ENCODE measurements at regions not wholly inside any gene's neighbourhood (a gene's known extent, or its start where the extent isn't known, plus 50 kb on each side); places are given as distances from the start of the nearest gene placed in this dataset.
"Not testable (repeated sequence)": the region's sequence is repeated elsewhere in the genome, so short reads cannot be mapped to it uniquely, and the experiment has no call there.

DNA sequence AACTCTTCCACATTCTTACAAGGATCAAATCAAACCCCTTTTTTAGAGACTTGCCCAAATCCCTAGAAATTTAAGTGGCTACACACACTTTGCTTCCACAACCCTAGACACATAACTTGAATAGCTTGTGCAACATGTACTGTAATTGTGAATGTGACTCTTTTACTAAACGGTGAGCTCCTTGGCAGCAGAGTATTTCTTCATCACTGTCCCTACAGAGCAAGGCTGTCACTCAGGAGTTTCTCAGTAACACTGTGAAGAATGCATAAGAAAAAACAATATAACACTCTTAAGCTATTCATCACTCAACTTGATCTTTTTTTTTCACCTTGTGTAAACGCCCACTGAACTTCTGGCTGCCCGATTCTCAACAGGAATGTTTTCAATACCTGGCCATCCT, 53.8 kb upstream of the ADAMTS18 start:
- no peak for DNase-seq (ENCODE audit: low spot score)

DNA sequence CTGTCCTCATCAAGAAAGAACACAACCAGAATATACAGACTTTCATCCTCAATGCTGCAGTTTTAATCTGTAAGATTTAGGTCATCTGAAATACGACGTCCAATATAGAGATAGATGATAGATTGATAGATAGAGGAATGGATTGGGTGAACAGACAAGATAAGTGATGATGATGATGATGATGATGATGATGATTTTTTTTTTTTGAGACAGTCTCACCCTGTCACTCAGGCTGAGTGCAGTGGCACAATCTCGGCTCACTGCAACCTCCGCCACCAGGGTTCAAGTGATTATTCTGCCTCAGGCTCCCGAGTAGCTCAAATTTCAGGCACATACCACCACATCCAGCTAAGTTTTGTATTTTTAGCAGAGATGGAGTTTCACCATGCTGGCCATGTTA, 56.3 kb upstream of the ADAMTS18 start:
- no peak for DNase-seq (ENCODE audit: low spot score)

DNA sequence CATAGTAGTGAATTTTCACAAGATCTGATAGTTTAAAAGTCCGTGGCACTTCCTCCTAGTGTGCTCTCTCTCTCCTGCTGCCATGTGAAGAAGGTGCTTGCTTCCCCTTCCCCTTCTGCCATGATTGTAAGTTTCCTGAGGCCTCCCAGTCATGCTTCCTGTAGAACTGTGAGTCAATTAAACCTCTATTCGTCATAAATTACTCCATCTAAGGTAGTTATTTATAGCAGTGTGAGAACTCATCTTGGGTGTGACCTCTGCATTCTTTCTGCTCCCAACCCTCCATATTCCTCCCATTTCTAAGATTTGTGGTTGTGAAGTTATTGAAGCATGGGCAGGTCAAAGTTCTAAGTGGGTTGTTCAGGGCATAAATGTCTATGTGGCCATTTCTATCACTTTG, 62.1 kb upstream of the ADAMTS18 start:
- no peak for DNase-seq (ENCODE audit: low spot score)

GRCh38 chr16:77499373-77500285, 64.8 kb upstream of the ADAMTS18 start:
- peak; percentile 47 for DNase-seq (ENCODE audit: low spot score)

DNA sequence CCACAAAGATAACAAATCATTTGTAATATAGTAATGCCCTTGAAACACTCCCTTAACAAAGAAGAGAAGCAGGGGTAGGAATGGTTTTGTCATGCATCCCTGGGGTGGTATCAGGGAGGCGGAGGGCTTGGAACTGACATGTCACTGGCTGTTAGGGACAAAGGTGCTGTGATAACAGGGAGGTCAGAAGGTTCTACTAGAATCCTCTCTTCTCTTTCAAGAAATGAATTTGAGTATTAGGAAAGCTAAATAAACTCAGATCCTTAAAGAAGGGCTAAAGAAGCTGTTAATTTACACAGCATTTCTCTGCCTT, 65.4 kb upstream of the ADAMTS18 start:
- no peak for DNase-seq (ENCODE audit: low spot score)

- no peak for DNase-seq (ENCODE audit: low spot score)
Observed at GRCh38 chr16:77500934-77501664, 66.3 kb upstream of the ADAMTS18 start.

DNA sequence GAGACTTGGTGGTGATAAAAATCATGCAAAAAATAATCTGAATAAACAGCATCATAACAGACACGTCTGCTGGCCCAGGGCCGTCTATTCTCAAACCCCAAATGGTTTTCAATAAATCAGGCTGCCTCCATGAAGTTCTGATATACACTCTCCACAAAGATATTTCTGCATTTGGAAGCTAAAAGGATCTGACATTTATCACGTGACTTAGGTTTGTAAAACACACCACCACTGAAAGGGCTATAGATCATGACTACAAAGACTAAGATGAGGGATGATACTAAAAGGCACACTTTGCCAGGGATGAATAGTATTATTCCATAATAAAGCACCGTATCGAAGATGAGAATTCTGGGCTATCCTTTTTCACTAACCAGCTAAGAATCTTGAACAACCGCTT, 67.6 kb upstream of the ADAMTS18 start:
- no peak for DNase-seq (ENCODE audit: low spot score)

- not testable (repeated sequence) for DNase-seq (ENCODE audit: low spot score)
Observed at GRCh38 chr16:77506492-77506891, 71.7 kb upstream of the ADAMTS18 start.

GRCh38 chr16:77509051-77509450, 74.2 kb upstream of the ADAMTS18 start:
- DNase-seq (ENCODE audit: low spot score) = no peak

DNA sequence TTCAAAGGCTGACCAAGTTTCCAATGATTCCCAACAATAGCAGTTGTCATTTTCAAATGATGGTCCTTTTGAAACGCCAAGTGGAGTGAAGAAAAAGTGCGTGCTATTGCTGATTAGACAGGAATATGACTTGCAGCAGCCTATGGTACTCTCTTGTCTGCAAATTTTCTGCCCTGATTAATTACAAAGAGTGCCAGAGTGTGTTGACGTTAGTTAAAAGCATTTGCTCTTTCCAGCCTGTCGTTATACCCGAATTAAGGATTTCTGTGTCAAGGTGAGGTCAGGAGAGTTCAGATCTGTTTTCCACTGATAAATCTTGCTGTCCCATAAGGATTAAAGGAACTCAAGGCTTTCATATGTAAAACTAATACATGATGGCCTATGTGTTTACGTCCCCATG, 75.0 kb upstream of the ADAMTS18 start:
- DNase-seq (ENCODE audit: low spot score) = no peak

GRCh38 chr16:77511053-77511452, 76.2 kb upstream of the ADAMTS18 start:
- no peak for DNase-seq (ENCODE audit: low spot score)

GRCh38 chr16:77514500-77515220, 79.8 kb upstream of the ADAMTS18 start:
- DNase-seq (ENCODE audit: low spot score) = no peak

GRCh38 chr16:77525226-77525625, 90.4 kb upstream of the ADAMTS18 start:
- DNase-seq (ENCODE audit: low spot score) = not testable (repeated sequence)

GRCh38 chr16:77531752-77532151, 96.9 kb upstream of the ADAMTS18 start:
- DNase-seq (ENCODE audit: low spot score) = no peak

DNA sequence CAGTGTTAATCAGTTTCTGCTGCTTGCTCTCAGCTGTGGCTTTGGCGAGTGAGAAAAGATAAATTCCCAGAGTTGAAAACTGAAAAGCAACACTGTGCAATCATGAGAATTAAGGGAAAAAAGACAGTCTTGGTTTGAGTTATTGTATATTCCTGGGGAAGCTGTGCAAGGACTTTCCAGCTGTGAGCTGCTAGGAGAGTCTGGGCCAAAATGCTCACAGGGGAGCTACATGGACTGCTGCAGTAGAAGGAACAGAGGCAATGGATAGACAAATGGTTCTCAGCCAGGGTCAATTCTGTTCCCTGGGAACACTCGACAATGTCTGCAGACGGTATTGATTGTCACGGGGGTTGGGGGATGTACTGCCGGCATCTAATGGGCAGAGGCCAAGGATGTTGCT, 102.0 kb upstream of the ADAMTS18 start:
- DNase-seq (ENCODE audit: low spot score) = no peak

- no peak for DNase-seq (ENCODE audit: low spot score)
Observed at GRCh38 chr16:77539421-77540034, 104.7 kb upstream of the ADAMTS18 start.

- DNase-seq (ENCODE audit: low spot score) = no peak
Observed at GRCh38 chr16:77540646-77541045, 105.8 kb upstream of the ADAMTS18 start.

GRCh38 chr16:77541165-77541564, 106.3 kb upstream of the ADAMTS18 start:
- no peak for DNase-seq (ENCODE audit: low spot score)

DNA sequence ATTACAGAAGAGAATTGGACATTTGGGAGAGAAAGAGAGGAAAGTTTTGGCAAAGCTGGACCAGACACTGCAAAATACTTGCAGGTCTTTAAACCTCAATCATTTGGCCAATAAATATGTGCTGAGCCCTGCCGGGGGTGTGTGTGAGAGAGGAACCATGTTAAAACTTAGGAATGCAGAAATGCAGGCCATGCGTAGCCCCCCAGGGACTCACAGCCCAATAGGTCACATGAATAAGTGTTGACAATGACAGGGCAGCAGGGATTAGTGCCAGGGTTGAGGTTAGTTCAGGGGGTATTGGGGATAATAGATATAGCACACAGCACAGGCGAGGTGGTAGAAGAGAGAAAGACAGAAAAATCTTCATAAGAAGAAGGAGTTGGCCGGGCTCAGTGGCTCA, 113.3 kb upstream of the ADAMTS18 start:
- DNase-seq (ENCODE audit: low spot score) = no peak

GRCh38 chr16:77548766-77549165, 113.9 kb upstream of the ADAMTS18 start:
- DNase-seq (ENCODE audit: low spot score) = no peak

GRCh38 chr16:77549876-77550275, 115.0 kb upstream of the ADAMTS18 start:
- no peak for DNase-seq (ENCODE audit: low spot score)

DNA sequence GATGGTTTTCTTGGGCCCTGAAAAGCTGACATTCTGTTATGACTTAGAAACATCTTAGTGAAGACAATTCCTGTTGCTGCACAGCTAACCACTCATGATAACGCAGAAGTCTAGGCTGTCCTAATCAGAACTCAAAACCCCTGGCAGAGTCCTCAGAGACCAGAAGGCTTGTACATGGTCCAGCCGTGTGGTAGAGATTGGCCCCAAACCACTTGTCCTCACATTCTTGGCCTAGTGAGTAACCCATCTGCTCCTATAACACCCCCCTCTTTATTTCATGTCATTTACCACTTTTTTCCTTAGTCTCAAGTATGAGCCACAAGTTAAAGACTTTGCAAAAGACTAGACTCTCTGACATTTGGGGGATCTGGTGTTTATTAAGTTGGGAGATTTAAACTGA, 116.5 kb upstream of the ADAMTS18 start:
- DNase-seq (ENCODE audit: low spot score) = no peak

Data from ureter (tissue), 1 donor.